H9 (cell line): ENCODE measurements at regions not wholly inside any gene's neighbourhood (a gene's known extent, or its start where the extent isn't known, plus 50 kb on each side); places are given as distances from the start of the nearest gene placed in this dataset.

ENCODE experiments used
- DNase-seq: peaks from one replicate; pipeline ENCODE4 v3.0.0-alpha.2; 2017
- H2AFZ ChIP-seq: one replicate; pipeline ENCODE4 v1.6.1; 2013; ENCODE audit warnings: mild to moderate bottlenecking, low read length, control low read depth, moderate library complexity
- H2AK5ac ChIP-seq: 2 replicates; pipeline ENCODE4 v1.6.1; 2013; ENCODE audit warnings: low read length, control low read depth, mixed read lengths; ENCODE audit not compliant: insufficient read length
- H2BK120ac ChIP-seq: one replicate; pipeline ENCODE4 v1.6.1; 2013; ENCODE audit warnings: low read depth, mild to moderate bottlenecking, low read length, control low read depth, inconsistent platforms; ENCODE audit not compliant: poor library complexity, severe bottlenecking
- H2BK12ac ChIP-seq: 2 replicates; pipeline ENCODE4 v1.6.1; 2013; ENCODE audit warnings: low read length, control low read depth, mixed read lengths, low read depth; ENCODE audit not compliant: insufficient read length
- H2BK15ac ChIP-seq: 2 replicates; pipeline ENCODE4 v1.6.1; 2013; ENCODE audit warnings: low read depth, low read length, control low read depth
- H2BK20ac ChIP-seq: one replicate; pipeline ENCODE4 v1.6.1; 2013; ENCODE audit warnings: low read depth, mild to moderate bottlenecking, low read length, control low read depth, inconsistent platforms; ENCODE audit not compliant: poor library complexity, severe bottlenecking
- H2BK5ac ChIP-seq: 2 replicates; pipeline ENCODE4 v1.6.1; 2013; ENCODE audit warnings: low read length, control low read depth, mixed read lengths; ENCODE audit not compliant: insufficient read length
- H3K14ac ChIP-seq: 2 replicates; pipeline ENCODE4 v1.6.1; 2013; ENCODE audit warnings: low read length, control low read depth; ENCODE audit not compliant: insufficient read depth
- H3K18ac ChIP-seq: 2 replicates; pipeline ENCODE4 v1.6.1; 2013; ENCODE audit warnings: low read depth, mild to moderate bottlenecking, mixed read lengths, low read length, control low read depth; ENCODE audit not compliant: insufficient read length
- H3K23ac ChIP-seq: 2 replicates; pipeline ENCODE4 v1.6.1; 2013; ENCODE audit warnings: low read length, control low read depth, mixed read lengths, low read depth; ENCODE audit not compliant: insufficient read length
- H3K23me2 ChIP-seq: 2 replicates; pipeline ENCODE4 v1.6.1; 2013; ENCODE audit warnings: low read depth, mild to moderate bottlenecking, mixed read lengths, low read length, control low read depth; ENCODE audit not compliant: insufficient read length, poor library complexity, severe bottlenecking
- H3K27ac ChIP-seq: 2 replicates; pipeline ENCODE4 v1.5.1; 2013; ENCODE audit warnings: low read length, control low read depth, mixed read lengths, low read depth; ENCODE audit not compliant: insufficient read length
- H3K27me3 ChIP-seq: 2 replicates; pipeline ENCODE4 v1.6.1; 2013; ENCODE audit warnings: low read length, control low read depth, inconsistent platforms; ENCODE audit not compliant: insufficient read depth
- H3K4ac ChIP-seq: 2 replicates; pipeline ENCODE4 v1.6.1; 2013; ENCODE audit warnings: low read depth, mild to moderate bottlenecking, control low read depth, inconsistent platforms, low read length, moderate library complexity
- H3K4me1 ChIP-seq: 2 replicates; pipeline ENCODE4 v1.6.1; 2013; ENCODE audit warnings: low read length, control low read depth, inconsistent platforms; ENCODE audit not compliant: insufficient read depth
- H3K4me2 ChIP-seq: 2 replicates; pipeline ENCODE4 v1.6.1; 2013; ENCODE audit warnings: low read length, control low read depth, mixed read lengths; ENCODE audit not compliant: insufficient read length, insufficient read depth
- H3K56ac ChIP-seq: 2 replicates; pipeline ENCODE4 v1.6.1; 2013; ENCODE audit warnings: low read depth, mild to moderate bottlenecking, mixed read lengths, low read length, control low read depth; ENCODE audit not compliant: insufficient read length
- H3K79me1 ChIP-seq: 2 replicates; pipeline ENCODE4 v1.6.1; 2013; ENCODE audit warnings: low read depth, mild to moderate bottlenecking, moderate library complexity, low read length, control low read depth, inconsistent platforms; ENCODE audit not compliant: insufficient read depth, poor library complexity, severe bottlenecking
- H3K79me2 ChIP-seq: 2 replicates; pipeline ENCODE4 v1.6.1; 2013; ENCODE audit warnings: low read length, control low read depth, inconsistent platforms; ENCODE audit not compliant: insufficient read depth
- H3K9ac ChIP-seq: 2 replicates; pipeline ENCODE4 v1.6.1; 2013; ENCODE audit warnings: low read length, control low read depth, mixed read lengths; ENCODE audit not compliant: insufficient read length; ENCODE audit errors: extremely low read depth
- H3K9me3 ChIP-seq: one replicate; pipeline ENCODE4 v1.6.1; 2013; ENCODE audit warnings: low read depth, low read length, inconsistent platforms; ENCODE audit not compliant: control insufficient read depth
- H3T11ph ChIP-seq: one replicate; pipeline ENCODE4 v1.6.1; 2013; ENCODE audit warnings: mild to moderate bottlenecking, low read length, control low read depth, inconsistent platforms
- H4K20me1 ChIP-seq: one replicate; pipeline ENCODE4 v1.6.1; 2013; ENCODE audit not compliant: control insufficient read depth, insufficient read length, insufficient read depth
- H4K5ac ChIP-seq: 2 replicates; pipeline ENCODE4 v1.6.1; 2013; ENCODE audit warnings: low read depth, mild to moderate bottlenecking, mixed read lengths, low read length, control low read depth; ENCODE audit not compliant: insufficient read length
- H4K8ac ChIP-seq: replicated peaks from 2 replicates; pipeline ENCODE4 v1.6.1; 2013; ENCODE audit warnings: low read length, control low read depth, mixed read lengths, low read depth; ENCODE audit not compliant: insufficient read length
- H4K91ac ChIP-seq: 2 replicates; pipeline ENCODE4 v1.6.1; 2013; ENCODE audit warnings: low read depth, mild to moderate bottlenecking, moderate library complexity, mixed read lengths, low read length, control low read depth; ENCODE audit not compliant: insufficient read length
- H3K27ac Mint-ChIP-seq, 3 experiments: 2 replicates in 2 of 3; 3 replicates in 1 of 3; pipeline ENCODE4 v1.8.0; 2020 to 2021; ENCODE audit warnings: mixed read lengths in 3 of 3, mild to moderate bottlenecking in 1 of 3, moderate library complexity in 1 of 3
- H3K27me3 Mint-ChIP-seq: 2 replicates; pipeline ENCODE4 v1.8.0; 2021; ENCODE audit warnings: low read depth, mild to moderate bottlenecking, moderate library complexity, mixed read lengths
- H3K36me3 Mint-ChIP-seq, 3 experiments: 2 replicates in 2 of 3; 3 replicates in 1 of 3; pipeline ENCODE4 v1.8.0; 2020 to 2021; ENCODE audit warnings: low read depth in 3 of 3, mixed read lengths in 3 of 3; ENCODE audit not compliant: insufficient read depth in 1 of 3
- H3K4me1 Mint-ChIP-seq, 2 experiments: 2 replicates each; pipeline ENCODE4 v1.8.0; 2020; ENCODE audit warnings: mixed read lengths in 2 of 2
- H3K4me3 Mint-ChIP-seq, 2 experiments: 2 replicates in 1 of 2; 3 replicates in 1 of 2; pipeline ENCODE4 v1.8.0; 2020 to 2021; ENCODE audit warnings: mild to moderate bottlenecking in 2 of 2, mixed read lengths in 2 of 2, moderate library complexity in 1 of 2
- H3K9me3 Mint-ChIP-seq, 2 experiments: 2 replicates in 1 of 2; 3 replicates in 1 of 2; pipeline ENCODE4 v1.8.0; 2020; ENCODE audit warnings: mild to moderate bottlenecking in 2 of 2, mixed read lengths in 2 of 2, moderate library complexity in 1 of 2
- CTCF ChIP-seq: fragments of 200-600 bp; sonication (generic); conservative IDR thresholded peaks from 3 replicates; pipeline ENCODE4 v1.8.0; 2021; ENCODE audit warnings: antibody characterized with exemption, mild to moderate bottlenecking
- WGBS: extraction: QIAGEN DNeasy Blood & Tissue Kit; methylation state at CpG from one replicate; pipeline ENCODE4 v1.1.7; 2013; ENCODE audit warnings: missing lambda C conversion rate, low lambda C conversion rate, mixed read lengths; ENCODE audit not compliant: insufficient read length; ENCODE audit errors: extremely low coverage; 5-methylcytosine and 5-hydroxymethylcytosine counted together

GRCh38 chr2:59706729-59707128, 846.7 kb downstream of the BCL11A start:
- Mint-ChIP-seq H3K27me3 (no peaks in the 10 kb centered on the region), H3K27ac (no peak overlapping the region), H3K36me3 (peaks cover 4 to 8% (median 5%) of the 10 kb centered on the region in 3 experiments; a peak in 3 of 7 replicates), H3K4me1 (no peaks in the 10 kb centered on the region), H3K9me3 (peaks cover 8 to 10% of the 10 kb centered on the region in 2 experiments; a peak in 4 of 5 replicates), H3K4me3 (no peak overlapping the region)
- H3K27ac ChIP-seq = no peak overlapping the region
- H2AK5ac ChIP-seq = no peak overlapping the region
- H2BK120ac ChIP-seq = no peak overlapping the region
- WGBS = no CpG with 5 or more reads among the region's 4 CpGs
- no peak overlapping the region for H3K56ac ChIP-seq
- H4K91ac ChIP-seq = no peak overlapping the region
- no peaks in the 10 kb centered on the region for H3K27me3 ChIP-seq
- H4K8ac ChIP-seq = no peak overlapping the region
- H2BK15ac ChIP-seq = no peak overlapping the region
- no peak overlapping the region for H3K14ac ChIP-seq
- H4K20me1 ChIP-seq = no peaks in the 10 kb centered on the region
- no peak overlapping the region for H4K5ac ChIP-seq
- H3K79me1 ChIP-seq = no peaks in the 10 kb centered on the region
- H3K4me1 ChIP-seq = no peaks in the 10 kb centered on the region
- no peak overlapping the region for H3K9ac ChIP-seq
- H3K23ac ChIP-seq = no peak overlapping the region
- H2AFZ ChIP-seq = no peak overlapping the region
- no peak overlapping the region for H2BK20ac ChIP-seq
- H3T11ph ChIP-seq = no peak overlapping the region
- no peak overlapping the region for H2BK5ac ChIP-seq
- no peaks in the 10 kb centered on the region for H3K79me2 ChIP-seq
- DNase-seq = no peak
- H3K23me2 ChIP-seq = no peaks in the 10 kb centered on the region
- TF ChIP-seq CTCF = no peak
- no peak overlapping the region for H3K18ac ChIP-seq
- no peak overlapping the region for H2BK12ac ChIP-seq
- H3K4me2 ChIP-seq = no peak overlapping the region
- H3K4ac ChIP-seq = no peak overlapping the region
- H3K9me3 ChIP-seq = no peaks in the 10 kb centered on the region
